ENCODE measurements at regions not wholly inside any gene's neighbourhood (a gene's known extent, or its start where the extent isn't known, plus 50 kb on each side); places are given as distances from the start of the nearest gene placed in this dataset.

GRCh38 chr3:31008994-31009393 lies 114.5 kb upstream of the GADL1 start:
- no peak overlapping the region for H3K4me3 ChIP-seq
- no peaks in the 10 kb centered on the region for H3K36me3 ChIP-seq
- no peaks in the 10 kb centered on the region for H3K9me3 ChIP-seq
- H3K27me3 ChIP-seq, result no peaks in the 10 kb centered on the region
- H3K27ac ChIP-seq, result no peak overlapping the region
- TF ChIP-seq EP300 (IDR thresholded peaks at IDR 0.05) (no peak), CTCF (IDR thresholded peaks at IDR 0.05) (no peak), POLR2A (IDR thresholded peaks at IDR 0.05) (no peak), POLR2AphosphoS5 (IDR thresholded peaks at IDR 0.05) (no peak)
- H3K4me1 ChIP-seq, result peaks cover 0 to 5% (median 3%) of the 10 kb centered on the region in 3 donors
- ATAC-seq, result no peak

GRCh38 chr3:31009881-31010280 lies 115.4 kb upstream of the GADL1 start:
- H3K4me1 ChIP-seq, result peaks cover 0 to 2% (median 0%) of the 10 kb centered on the region in 3 donors
- TF ChIP-seq EP300 (IDR thresholded peaks at IDR 0.05) (no peak), POLR2A (IDR thresholded peaks at IDR 0.05) (no peak), CTCF (IDR thresholded peaks at IDR 0.05) (no peak), POLR2AphosphoS5 (IDR thresholded peaks at IDR 0.05) (no peak)
- H3K27me3 ChIP-seq, result no peaks in the 10 kb centered on the region
- H3K4me3 ChIP-seq, result no peak overlapping the region
- no peak for ATAC-seq
- H3K36me3 ChIP-seq, result no peaks in the 10 kb centered on the region
- H3K9me3 ChIP-seq, result no peaks in the 10 kb centered on the region
- no peak overlapping the region for H3K27ac ChIP-seq

GRCh38 chr3:31010491-31010890 lies 116.0 kb upstream of the GADL1 start:
- Histone ChIP-seq H3K27ac (no peak overlapping the region), H3K4me3 (no peak overlapping the region), H3K9me3 (no peaks in the 10 kb centered on the region), H3K27me3 (no peaks in the 10 kb centered on the region), H3K36me3 (no peaks in the 10 kb centered on the region), H3K4me1 (no peaks in the 10 kb centered on the region)
- TF ChIP-seq POLR2A (IDR thresholded peaks at IDR 0.05) (no peak), POLR2AphosphoS5 (IDR thresholded peaks at IDR 0.05) (no peak), EP300 (IDR thresholded peaks at IDR 0.05) (no peak), CTCF (IDR thresholded peaks at IDR 0.05) (no peak)
- WGBS, 2 donors (ENCODE audit: low coverage in 1 of 2), result 73 to 90% methylated on average over 2 of the region's 2 CpGs
- ATAC-seq, result no peak

GRCh38 chr3:31011380-31011779 lies 116.9 kb upstream of the GADL1 start:
- no peak for TF ChIP-seq CTCF (IDR thresholded peaks at IDR 0.05)
- TF ChIP-seq POLR2A (IDR thresholded peaks at IDR 0.05), result no peak
- TF ChIP-seq POLR2AphosphoS5 (IDR thresholded peaks at IDR 0.05), result no peak
- TF ChIP-seq EP300 (IDR thresholded peaks at IDR 0.05), result no peak
- no peaks in the 10 kb centered on the region for H3K4me1 ChIP-seq
- no peak overlapping the region for H3K4me3 ChIP-seq
- WGBS, 2 donors (ENCODE audit: low coverage in 1 of 2), result 60 to 81% methylated on average over 1 to 2 of the region's 2 CpGs
- H3K27ac ChIP-seq, result no peak overlapping the region
- no peak for ATAC-seq
- H3K9me3 ChIP-seq, result no peaks in the 10 kb centered on the region
- H3K36me3 ChIP-seq, result no peaks in the 10 kb centered on the region
- H3K27me3 ChIP-seq, result no peaks in the 10 kb centered on the region

- no peak for TF ChIP-seq EP300 (IDR thresholded peaks at IDR 0.05)
- no peak for TF ChIP-seq CTCF (IDR thresholded peaks at IDR 0.05)
- no peak for TF ChIP-seq POLR2AphosphoS5 (IDR thresholded peaks at IDR 0.05)
- no peak for TF ChIP-seq POLR2A (IDR thresholded peaks at IDR 0.05)
- H3K27ac ChIP-seq, result no peak overlapping the region
- H3K4me3 ChIP-seq, result no peak overlapping the region
- no peaks in the 10 kb centered on the region for H3K9me3 ChIP-seq
- no peaks in the 10 kb centered on the region for H3K27me3 ChIP-seq
- ATAC-seq, result no peak
- no peaks in the 10 kb centered on the region for H3K4me1 ChIP-seq
- no peaks in the 10 kb centered on the region for H3K36me3 ChIP-seq
Observed at GRCh38 chr3:31013090-31013489, 118.6 kb upstream of the GADL1 start.
